Glomerular visceral epithelial cell (primary cell): ENCODE measurements at regions not wholly inside any gene's neighbourhood (a gene's known extent, or its start where the extent isn't known, plus 50 kb on each side); places are given as distances from the start of the nearest gene placed in this dataset.
A peak's percentile ranks its signal among the peaks of the same experiment; 100 is the strongest.
"Not testable (repeated sequence)": the region's sequence is repeated elsewhere in the genome, so short reads cannot be mapped to it uniquely, and the experiment has no call there.

Source experiments
- DNase-seq: peaks from one replicate; pipeline ENCODE4 v3.0.0-alpha.2; 2016; ENCODE audit errors: extremely low spot score

GRCh38 chr5:154702477-154702876 lies 52.7 kb upstream of the LARP1 start:
- DNase-seq, result no peak

- peak; percentile 27 for DNase-seq
Observed at GRCh38 chr5:154701725-154702124, 53.5 kb upstream of the LARP1 start.

GRCh38 chr5:154701181-154701580 lies 54.0 kb upstream of the LARP1 start:
- DNase-seq, result peak; percentile 17

GRCh38 chr5:154700289-154700928 lies 54.8 kb upstream of the LARP1 start:
- not testable (repeated sequence) for DNase-seq

GRCh38 chr5:154698763-154699162 lies 56.4 kb upstream of the LARP1 start:
- DNase-seq, result peak; percentile 37

- DNase-seq, result peak; percentile 13
Observed at GRCh38 chr5:154697371-154697770, 57.8 kb upstream of the LARP1 start.

GRCh38 chr5:154696891-154697290 lies 58.3 kb upstream of the LARP1 start:
- no peak for DNase-seq

- DNase-seq, result no peak
Observed at GRCh38 chr5:154694159-154694558, 61.0 kb upstream of the LARP1 start.

GRCh38 chr5:154690488-154690887 lies 64.7 kb upstream of the LARP1 start:
- DNase-seq, result no peak

- no peak for DNase-seq
Observed at GRCh38 chr5:154686490-154686889, 68.7 kb upstream of the LARP1 start.

- DNase-seq, result no peak
Observed at GRCh38 chr5:154683101-154683880, 71.9 kb upstream of the LARP1 start.

GRCh38 chr5:154679501-154679900 lies 75.7 kb upstream of the LARP1 start:
- no peak for DNase-seq

GRCh38 chr5:154677921-154678320 lies 77.3 kb upstream of the LARP1 start:
- no peak for DNase-seq

GRCh38 chr5:154676508-154676907 lies 78.7 kb upstream of the LARP1 start:
- DNase-seq, result no peak

- no peak for DNase-seq
Observed at GRCh38 chr5:154674029-154674428, 81.1 kb upstream of the LARP1 start.

GRCh38 chr5:154673506-154673905 lies 81.7 kb upstream of the LARP1 start:
- no peak for DNase-seq

- not testable (repeated sequence) for DNase-seq
Observed at GRCh38 chr5:154669913-154670312, 85.3 kb upstream of the LARP1 start.

GRCh38 chr5:154669402-154669801 lies 85.8 kb upstream of the LARP1 start:
- no peak for DNase-seq

- DNase-seq, result no peak
Observed at GRCh38 chr5:154664869-154665268, 90.3 kb upstream of the LARP1 start.

GRCh38 chr5:154663424-154663823 lies 91.8 kb upstream of the LARP1 start:
- DNase-seq, result no peak

GRCh38 chr5:154654486-154655371 lies 100.4 kb upstream of the LARP1 start:
- DNase-seq, result peak; percentile 75

GRCh38 chr5:154653764-154654485 lies 101.3 kb upstream of the LARP1 start:
- DNase-seq, result no peak
